ENCODE measurements at regions not wholly inside any gene's neighbourhood (a gene's known extent, or its start where the extent isn't known, plus 50 kb on each side); places are given as distances from the start of the nearest gene placed in this dataset.
"Not testable (repeated sequence)": the region's sequence is repeated elsewhere in the genome, so short reads cannot be mapped to it uniquely, and the experiment has no call there.

- DNase-seq = no peak
Observed at GRCh38 chr4:110424144-110424543, 51.8 kb upstream of the ENPEP start.

- no peak for DNase-seq
Observed at GRCh38 chr4:110418641-110419040, 57.3 kb upstream of the ENPEP start.

GRCh38 chr4:110417136-110417535 is 58.8 kb upstream of the ENPEP start:
- DNase-seq = no peak

- DNase-seq = no peak
Observed at GRCh38 chr4:110415478-110415877, 60.5 kb upstream of the ENPEP start.

- no peak for DNase-seq
Observed at GRCh38 chr4:110415041-110415440, 60.9 kb upstream of the ENPEP start.

- no peak for DNase-seq
Observed at GRCh38 chr4:110414561-110414920, 61.4 kb upstream of the ENPEP start.

- DNase-seq = not testable (repeated sequence)
Observed at GRCh38 chr4:110413807-110414560, 62.0 kb upstream of the ENPEP start.

- no peak for DNase-seq
Observed at GRCh38 chr4:110412354-110413065, 63.4 kb upstream of the ENPEP start.

GRCh38 chr4:110411574-110412011 is 64.4 kb upstream of the ENPEP start:
- no peak for DNase-seq

GRCh38 chr4:110410853-110411573 is 64.9 kb upstream of the ENPEP start:
- DNase-seq = not testable (repeated sequence)

- no peak for DNase-seq
Observed at GRCh38 chr4:110400086-110400485, 75.9 kb upstream of the ENPEP start.

GRCh38 chr4:110399046-110399445 is 76.9 kb upstream of the ENPEP start:
- not testable (repeated sequence) for DNase-seq

GRCh38 chr4:110396963-110397362 is 79.0 kb upstream of the ENPEP start:
- no peak for DNase-seq

- no peak for DNase-seq
Observed at GRCh38 chr4:110395421-110395820, 80.5 kb upstream of the ENPEP start.

GRCh38 chr4:110394871-110395270 is 81.1 kb upstream of the ENPEP start:
- no peak for DNase-seq

GRCh38 chr4:110381784-110382183 is 94.2 kb upstream of the ENPEP start:
- DNase-seq = no peak

GRCh38 chr4:110372485-110372884 is 103.5 kb upstream of the ENPEP start:
- DNase-seq = no peak

- no peak for DNase-seq
Observed at GRCh38 chr4:110371016-110371770, 104.8 kb upstream of the ENPEP start.

GRCh38 chr4:110368409-110368808 is 107.5 kb upstream of the ENPEP start:
- DNase-seq = no peak

GRCh38 chr4:110367156-110367555 is 108.8 kb upstream of the ENPEP start:
- no peak for DNase-seq

- no peak for DNase-seq
Observed at GRCh38 chr4:110365761-110366160, 110.2 kb upstream of the ENPEP start.

- DNase-seq = no peak
Observed at GRCh38 chr4:110364911-110365520, 110.9 kb upstream of the ENPEP start.

- no peak for DNase-seq
Observed at GRCh38 chr4:110361921-110362320, 114.0 kb upstream of the ENPEP start.

Measured in bone marrow (tissue), 2 donors.